Astrocyte (in vitro differentiated cells and primary cell): ENCODE measurements at regions not wholly inside any gene's neighbourhood (a gene's known extent, or its start where the extent isn't known, plus 50 kb on each side); places are given as distances from the start of the nearest gene placed in this dataset.

ENCODE experiments used
- EZH2 ChIP-seq: IDR thresholded peaks from 2 replicates; pipeline ENCODE4 v1.6.1; 2012; ENCODE audit warnings: mild to moderate bottlenecking, low read length, inconsistent platforms; ENCODE audit not compliant: insufficient read depth
- TF ChIP-seq, protein P1 (sequence below): IDR thresholded peaks from 2 replicates; pipeline ENCODE4 v1.5.1; 2011; ENCODE audit warnings: low read depth, mild to moderate bottlenecking, inconsistent platforms, low read length, moderate library complexity; ENCODE audit not compliant: insufficient read depth

DNA sequence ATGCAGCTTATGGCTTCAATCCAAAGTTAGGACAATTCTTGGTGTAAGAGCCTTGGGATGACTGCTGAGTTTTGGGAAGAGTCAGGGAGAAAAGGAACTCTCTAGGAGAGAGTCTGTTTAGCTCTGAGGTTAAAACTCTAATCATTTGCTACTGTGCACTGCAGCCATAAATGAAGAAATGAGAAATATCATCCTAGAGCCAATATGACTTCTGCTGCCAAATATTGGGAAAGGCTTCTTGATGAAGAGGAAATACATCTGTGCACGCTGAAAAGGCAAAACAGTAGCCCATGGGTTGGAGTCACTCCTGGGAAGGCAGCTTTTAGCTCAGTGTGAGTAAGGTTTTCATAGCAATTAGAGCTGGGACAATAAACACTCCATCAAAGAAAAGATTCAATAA lies 308.8 kb downstream of the SFMBT2 start:
- TF ChIP-seq, protein P1, sequence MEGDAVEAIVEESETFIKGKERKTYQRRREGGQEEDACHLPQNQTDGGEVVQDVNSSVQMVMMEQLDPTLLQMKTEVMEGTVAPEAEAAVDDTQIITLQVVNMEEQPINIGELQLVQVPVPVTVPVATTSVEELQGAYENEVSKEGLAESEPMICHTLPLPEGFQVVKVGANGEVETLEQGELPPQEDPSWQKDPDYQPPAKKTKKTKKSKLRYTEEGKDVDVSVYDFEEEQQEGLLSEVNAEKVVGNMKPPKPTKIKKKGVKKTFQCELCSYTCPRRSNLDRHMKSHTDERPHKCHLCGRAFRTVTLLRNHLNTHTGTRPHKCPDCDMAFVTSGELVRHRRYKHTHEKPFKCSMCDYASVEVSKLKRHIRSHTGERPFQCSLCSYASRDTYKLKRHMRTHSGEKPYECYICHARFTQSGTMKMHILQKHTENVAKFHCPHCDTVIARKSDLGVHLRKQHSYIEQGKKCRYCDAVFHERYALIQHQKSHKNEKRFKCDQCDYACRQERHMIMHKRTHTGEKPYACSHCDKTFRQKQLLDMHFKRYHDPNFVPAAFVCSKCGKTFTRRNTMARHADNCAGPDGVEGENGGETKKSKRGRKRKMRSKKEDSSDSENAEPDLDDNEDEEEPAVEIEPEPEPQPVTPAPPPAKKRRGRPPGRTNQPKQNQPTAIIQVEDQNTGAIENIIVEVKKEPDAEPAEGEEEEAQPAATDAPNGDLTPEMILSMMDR: no peak
- TF ChIP-seq EZH2: no peak
